ENCODE measurements at regions not wholly inside any gene's neighbourhood (a gene's known extent, or its start where the extent isn't known, plus 50 kb on each side); places are given as distances from the start of the nearest gene placed in this dataset.

GRCh38 chr13:70703755-70704154 is 595.5 kb upstream of the KLHL1 start:
- no peak for DNase-seq (ENCODE audit: low read depth)
- TF ChIP-seq CTCF (IDR thresholded peaks at IDR 0.05; ENCODE audit: low read depth, low read length) (no peak), POLR2A (IDR thresholded peaks at IDR 0.05; ENCODE audit: extremely low read depth, insufficient read length) (no peak), MYC (IDR thresholded peaks at IDR 0.05; ENCODE audit: low read depth, low read length) (no peak), MAX (IDR thresholded peaks at IDR 0.05; ENCODE audit: low read depth, low read length) (no peak)
- H3K4me3 ChIP-seq (ENCODE audit: low read depth, low read length), result no peak overlapping the region

GRCh38 chr13:70694996-70695715 is 586.9 kb upstream of the KLHL1 start:
- no peak overlapping the region for H3K4me3 ChIP-seq (ENCODE audit: low read depth, low read length)
- TF ChIP-seq POLR2A (IDR thresholded peaks at IDR 0.05; ENCODE audit: extremely low read depth, insufficient read length), result no peak
- no peak for TF ChIP-seq MYC (IDR thresholded peaks at IDR 0.05; ENCODE audit: low read depth, low read length)
- no peak for TF ChIP-seq MAX (IDR thresholded peaks at IDR 0.05; ENCODE audit: low read depth, low read length)
- TF ChIP-seq CTCF (IDR thresholded peaks at IDR 0.05; ENCODE audit: low read depth, low read length), result no peak
- no peak for DNase-seq (ENCODE audit: low read depth)

GRCh38 chr13:70668983-70669382 is 560.7 kb upstream of the KLHL1 start:
- TF ChIP-seq MAX (IDR thresholded peaks at IDR 0.05; ENCODE audit: low read depth, low read length) (no peak), POLR2A (IDR thresholded peaks at IDR 0.05; ENCODE audit: extremely low read depth, insufficient read length) (no peak), MYC (IDR thresholded peaks at IDR 0.05; ENCODE audit: low read depth, low read length) (no peak), CTCF (IDR thresholded peaks at IDR 0.05; ENCODE audit: low read depth, low read length) (no peak)
- no peak for DNase-seq (ENCODE audit: low read depth)
- no peak overlapping the region for H3K4me3 ChIP-seq (ENCODE audit: low read depth, low read length)

- TF ChIP-seq CTCF (IDR thresholded peaks at IDR 0.05; ENCODE audit: low read depth, low read length), result no peak
- no peak for DNase-seq (ENCODE audit: low read depth)
- no peak overlapping the region for H3K4me3 ChIP-seq (ENCODE audit: low read depth, low read length)
Measured at GRCh38 chr13:70668293-70668692, 560.0 kb upstream of the KLHL1 start.

GRCh38 chr13:70666883-70667556 is 558.8 kb upstream of the KLHL1 start:
- no peak for TF ChIP-seq MYC (IDR thresholded peaks at IDR 0.05; ENCODE audit: low read depth, low read length)
- no peak for TF ChIP-seq POLR2A (IDR thresholded peaks at IDR 0.05; ENCODE audit: extremely low read depth, insufficient read length)
- TF ChIP-seq CTCF (IDR thresholded peaks at IDR 0.05; ENCODE audit: low read depth, low read length), result no peak
- TF ChIP-seq MAX (IDR thresholded peaks at IDR 0.05; ENCODE audit: low read depth, low read length), result no peak
- no peak for DNase-seq (ENCODE audit: low read depth)
- no peak overlapping the region for H3K4me3 ChIP-seq (ENCODE audit: low read depth, low read length)

Data from NB4 (cell line).